ENCODE measurements at regions not wholly inside any gene's neighbourhood (a gene's known extent, or its start where the extent isn't known, plus 50 kb on each side); places are given as distances from the start of the nearest gene placed in this dataset.
"Not testable (repeated sequence)": the region's sequence is repeated elsewhere in the genome, so short reads cannot be mapped to it uniquely, and the experiment has no call there.

GRCh38 chr11:14591046-14591445 is 52.6 kb upstream of the PDE3B start:
- Mint-ChIP-seq H3K4me1 (ENCODE audit: low read depth) (peaks cover 25% of the 10 kb centered on the region), H3K36me3 (ENCODE audit: insufficient read depth in 2 of 2) (peaks cover 21 to 34% of the 10 kb centered on the region in 2 donors)
- not testable (repeated sequence) for DNase-seq; H3K27me3 Mint-ChIP-seq (ENCODE audit: low read depth); H3K9me3 Mint-ChIP-seq; ATAC-seq (replicated peaks in 1 of 2); H3K27ac Mint-ChIP-seq; H3K4me3 Mint-ChIP-seq

- H3K9me3 Mint-ChIP-seq = peaks cover 16 to 21% of the 10 kb centered on the region in 2 donors
- ATAC-seq (replicated peaks in 1 of 2) = no peak
- peaks cover 25% of the 10 kb centered on the region for H3K4me1 Mint-ChIP-seq (ENCODE audit: low read depth)
- H3K36me3 Mint-ChIP-seq (ENCODE audit: insufficient read depth in 2 of 2) = peaks cover 34 to 52% of the 10 kb centered on the region in 2 donors
- no peak for DNase-seq
- no peaks in the 10 kb centered on the region for H3K27me3 Mint-ChIP-seq (ENCODE audit: low read depth)
- no peak overlapping the region for H3K27ac Mint-ChIP-seq
- H3K4me3 Mint-ChIP-seq = no peak overlapping the region
These were observed 49.9 kb upstream of the PDE3B start for GRCh38 chr11:14593671-14594070.

All from activated T-cell treated with anti-CD3 and anti-CD28 coated beads, Interleukin-2, amount 50 U/mL, for 72 hours (primary cell).